Stomach (tissue), 4 donors: ENCODE measurements at regions not wholly inside any gene's neighbourhood (a gene's known extent, or its start where the extent isn't known, plus 50 kb on each side); places are given as distances from the start of the nearest gene placed in this dataset.

ENCODE experiments used
- EP300 ChIP-seq: sonication (generic); formaldehyde crosslinking; IDR thresholded peaks from one replicate; pipeline ENCODE4 v1.6.1; 2017; ENCODE audit warnings: antibody characterized with exemption
- POLR2A ChIP-seq, 4 donors: fragments of 450-650 bp; IDR thresholded peaks; one replicate each; pipeline ENCODE4 v1.6.1; 2016; ENCODE audit warnings: antibody characterized with exemption in 4 of 4, control low read depth in 2 of 4, mild to moderate bottlenecking in 1 of 4, moderate library complexity in 1 of 4
- POLR2AphosphoS5 ChIP-seq, 3 donors: sonication (generic); formaldehyde crosslinking; IDR thresholded peaks; one replicate each; pipeline ENCODE4 v1.6.1; 2016; ENCODE audit warnings: antibody characterized with exemption in 3 of 3
- TF ChIP-seq, protein P1 (sequence below), 7 experiments: fragments of 450-650 bp in 4 of 7; fragments of 200-600 bp in 3 of 7; sonication (generic) in 3 of 7; IDR thresholded peaks; one replicate each; pipeline ENCODE4 v1.5.1; 2016 to 2019; ENCODE audit warnings: antibody characterized with exemption in 7 of 7, control low read depth in 2 of 7, mild to moderate bottlenecking in 1 of 7

DNA sequence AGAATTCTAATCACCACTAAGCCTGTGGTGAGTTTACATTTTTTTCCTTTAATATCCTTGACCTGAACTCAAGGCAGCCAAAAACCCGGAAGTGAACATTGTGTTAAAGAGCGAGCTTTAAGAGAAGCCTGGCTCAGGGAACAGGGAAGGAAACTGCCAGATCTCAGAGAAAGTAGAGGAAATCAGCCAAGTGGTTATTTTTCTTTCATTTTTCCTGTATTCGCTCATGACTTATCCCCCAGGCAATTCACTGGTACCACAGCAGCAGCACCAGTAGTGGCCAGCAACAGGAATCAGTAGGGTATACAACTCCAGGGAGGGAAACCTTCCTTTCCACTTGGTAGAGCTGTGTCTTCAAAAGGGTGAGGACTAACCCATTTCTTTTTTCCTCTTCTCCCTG is 89.6 kb upstream of the HMGCLL1 start:
- TF ChIP-seq POLR2A (IDR thresholded peaks at IDR 0.05), result no peak
- TF ChIP-seq, protein P1, sequence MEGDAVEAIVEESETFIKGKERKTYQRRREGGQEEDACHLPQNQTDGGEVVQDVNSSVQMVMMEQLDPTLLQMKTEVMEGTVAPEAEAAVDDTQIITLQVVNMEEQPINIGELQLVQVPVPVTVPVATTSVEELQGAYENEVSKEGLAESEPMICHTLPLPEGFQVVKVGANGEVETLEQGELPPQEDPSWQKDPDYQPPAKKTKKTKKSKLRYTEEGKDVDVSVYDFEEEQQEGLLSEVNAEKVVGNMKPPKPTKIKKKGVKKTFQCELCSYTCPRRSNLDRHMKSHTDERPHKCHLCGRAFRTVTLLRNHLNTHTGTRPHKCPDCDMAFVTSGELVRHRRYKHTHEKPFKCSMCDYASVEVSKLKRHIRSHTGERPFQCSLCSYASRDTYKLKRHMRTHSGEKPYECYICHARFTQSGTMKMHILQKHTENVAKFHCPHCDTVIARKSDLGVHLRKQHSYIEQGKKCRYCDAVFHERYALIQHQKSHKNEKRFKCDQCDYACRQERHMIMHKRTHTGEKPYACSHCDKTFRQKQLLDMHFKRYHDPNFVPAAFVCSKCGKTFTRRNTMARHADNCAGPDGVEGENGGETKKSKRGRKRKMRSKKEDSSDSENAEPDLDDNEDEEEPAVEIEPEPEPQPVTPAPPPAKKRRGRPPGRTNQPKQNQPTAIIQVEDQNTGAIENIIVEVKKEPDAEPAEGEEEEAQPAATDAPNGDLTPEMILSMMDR (IDR thresholded peaks at IDR 0.05), result no peak
- no peak for TF ChIP-seq POLR2AphosphoS5 (IDR thresholded peaks at IDR 0.05)
- TF ChIP-seq EP300, result no peak
